ENCODE measurements at regions not wholly inside any gene's neighbourhood (a gene's known extent, or its start where the extent isn't known, plus 50 kb on each side); places are given as distances from the start of the nearest gene placed in this dataset.

DNA sequence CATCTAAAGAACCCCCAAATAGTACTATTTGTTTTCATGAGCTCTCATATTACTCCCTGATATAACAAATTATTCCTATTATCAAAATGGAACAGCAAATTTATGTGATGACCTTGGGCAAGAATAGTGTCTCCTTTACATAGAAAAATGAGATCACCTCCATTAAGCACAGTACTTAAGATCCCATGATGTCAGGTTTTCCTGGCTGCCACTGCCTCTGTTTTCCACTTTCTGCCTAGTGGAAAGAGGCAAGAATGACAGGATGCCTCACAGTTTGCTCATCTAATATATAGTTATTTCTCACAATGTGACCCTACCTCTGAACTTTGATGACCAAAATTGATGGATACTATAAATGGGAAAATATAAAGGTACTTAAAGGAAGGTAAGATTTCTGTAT, 260.1 kb upstream of the SGK1 start (continued):
- TF ChIP-seq HDAC6 (IDR thresholded peaks at IDR 0.05; ENCODE audit: low read depth, low read length) (no peak), TAF7 (optimal IDR thresholded peaks at IDR 0.05; ENCODE audit: borderline replicate concordance, low read depth, low read length) (no peak)
